HL-60/S4 treated with phorbol 12-myristate 13-acetate at 8.2 ng/mL for 4 days and 3 days (cell line): ENCODE measurements at regions not wholly inside any gene's neighbourhood (a gene's known extent, or its start where the extent isn't known, plus 50 kb on each side); places are given as distances from the start of the nearest gene placed in this dataset.

Source experiments
- in situ Hi-C: fragments of 300-500 bp; cut with MboI; formaldehyde crosslinking; loops from 2 replicates; pipeline ENCODE4 v1.15.0; 2022; ENCODE audit warnings: low sequenced_read_pairs

DNA sequence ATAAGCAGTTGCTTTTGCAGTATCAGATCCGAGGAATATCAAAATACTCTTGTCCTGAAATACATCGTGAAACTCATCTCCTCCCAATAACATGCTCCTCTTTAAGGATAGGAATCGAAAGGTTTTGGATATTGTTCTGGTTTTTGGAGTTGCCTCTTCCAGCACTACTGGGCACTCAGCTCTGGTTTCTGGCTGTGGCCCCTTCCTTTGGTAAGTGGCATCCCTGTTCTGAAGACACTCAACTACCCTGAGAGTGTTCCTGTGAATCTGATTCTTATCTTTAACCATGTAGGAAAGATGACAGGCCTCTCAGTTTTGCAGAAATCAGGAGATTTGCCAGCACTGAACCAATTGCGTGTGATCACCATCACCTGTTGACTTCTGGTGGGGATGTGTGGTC is 327.5 kb upstream of the TBL1XR1 start:
- in situ Hi-C loops: no loop called here

DNA sequence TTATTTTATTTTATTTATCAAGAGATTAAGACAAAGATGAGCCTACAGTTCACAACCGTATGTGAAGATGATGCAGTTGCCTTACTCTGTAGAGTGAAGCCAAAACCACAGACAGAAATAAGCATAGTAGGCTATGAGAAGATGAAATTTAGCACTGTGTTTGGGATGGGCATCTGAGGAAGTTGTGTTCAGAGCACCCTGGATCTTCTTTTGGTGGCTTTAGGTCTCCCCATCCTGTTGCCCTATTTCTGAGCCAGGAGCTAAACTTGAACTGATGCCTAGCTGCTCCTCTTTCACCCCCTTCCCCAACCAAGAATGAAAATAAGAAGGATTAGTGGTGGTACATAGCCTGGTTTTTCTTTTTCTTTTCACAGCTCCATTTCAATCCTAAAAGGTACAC is 328.1 kb upstream of the TBL1XR1 start:
- in situ Hi-C loops: no loop called here

DNA sequence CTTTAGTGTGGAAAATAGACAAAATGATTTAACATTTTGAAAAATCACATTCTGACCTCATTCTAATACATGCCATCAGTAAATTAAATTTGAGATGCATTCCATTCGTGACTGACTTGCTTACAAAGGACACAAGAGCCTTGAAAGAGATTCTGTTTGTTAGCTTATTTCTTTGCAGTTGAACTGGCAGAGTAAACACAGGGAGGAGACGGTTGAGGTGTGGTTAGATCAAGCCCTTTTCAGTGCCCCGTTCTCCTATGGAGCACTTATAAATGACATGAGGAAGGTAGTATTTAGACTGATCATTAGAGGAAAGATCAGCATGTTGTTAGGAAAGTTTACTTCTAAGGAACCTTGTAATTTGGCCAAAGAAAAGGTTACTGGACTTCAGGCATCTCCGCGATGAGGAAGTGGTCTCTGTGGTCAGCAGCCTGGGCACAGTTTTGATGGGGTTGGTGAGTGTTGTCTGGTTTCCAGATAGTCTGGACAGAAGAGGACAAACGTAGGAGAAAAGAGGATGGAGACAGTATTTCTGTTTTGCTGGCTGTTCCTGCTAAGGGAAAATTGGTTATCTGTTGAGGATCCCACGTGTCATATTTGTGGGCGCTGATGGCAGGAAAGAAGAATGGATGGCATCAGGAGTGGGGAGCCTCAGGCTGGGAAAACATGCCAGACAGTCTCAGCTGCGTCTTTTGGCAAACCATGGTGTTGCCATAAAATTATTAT is 328.9 kb upstream of the TBL1XR1 start:
- in situ Hi-C loops: no loop called here

DNA sequence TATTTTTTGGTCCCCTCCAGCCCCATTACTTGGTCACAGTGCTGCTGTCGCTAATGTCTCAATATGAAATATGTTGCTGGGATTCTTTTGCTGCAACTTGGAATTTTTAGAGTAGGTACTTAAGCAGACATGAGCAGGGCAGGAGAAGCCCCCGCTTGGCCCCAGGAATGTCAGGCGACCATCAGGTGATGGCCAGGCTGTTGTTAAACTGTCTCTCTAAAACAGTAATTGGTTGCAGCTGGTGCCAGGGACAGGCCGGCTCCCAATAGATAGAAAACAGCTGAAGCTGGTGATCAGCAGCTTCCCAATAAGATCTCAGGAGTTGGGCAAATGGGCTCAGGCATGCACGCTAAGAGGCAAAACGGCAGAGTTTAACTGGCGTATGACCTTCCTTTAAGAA is 329.9 kb upstream of the TBL1XR1 start:
- in situ Hi-C loops: no loop called here

DNA sequence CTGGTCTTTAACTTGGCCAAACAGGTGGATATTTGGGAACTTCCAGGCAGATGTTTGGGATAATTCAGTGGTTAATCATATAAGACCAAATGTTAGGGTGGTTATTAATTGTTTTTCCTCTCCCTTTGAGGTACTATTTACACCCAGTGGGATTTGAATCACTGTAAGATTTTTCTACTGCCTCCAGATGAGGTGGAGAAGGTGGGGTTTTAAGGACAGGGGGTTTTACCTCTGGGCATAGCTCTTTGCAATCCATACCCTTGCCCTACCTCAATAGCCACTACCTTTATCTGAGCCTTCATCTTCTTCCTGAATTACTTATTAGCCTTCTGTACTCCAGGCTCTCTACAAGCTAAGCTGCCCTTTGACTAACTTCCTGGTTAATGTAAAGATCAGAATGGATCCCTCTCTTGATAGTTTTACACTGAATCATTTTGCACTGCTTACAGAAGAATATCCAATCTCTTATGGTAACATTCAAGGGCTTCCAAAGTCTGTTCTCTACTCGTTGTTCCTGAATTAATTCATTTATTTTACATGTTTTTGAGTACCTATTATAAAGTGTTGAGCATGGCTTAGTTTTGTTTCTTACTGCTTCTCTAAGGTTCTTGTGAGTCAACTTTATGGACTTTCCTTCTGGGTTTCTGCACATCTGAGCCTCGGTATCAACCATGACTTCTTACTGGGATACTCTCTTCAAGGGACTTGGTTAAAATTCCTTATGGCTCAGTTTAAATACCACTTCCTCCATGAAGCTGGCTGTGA is 331.2 kb upstream of the TBL1XR1 start:
- in situ Hi-C loops: no loop called here

DNA sequence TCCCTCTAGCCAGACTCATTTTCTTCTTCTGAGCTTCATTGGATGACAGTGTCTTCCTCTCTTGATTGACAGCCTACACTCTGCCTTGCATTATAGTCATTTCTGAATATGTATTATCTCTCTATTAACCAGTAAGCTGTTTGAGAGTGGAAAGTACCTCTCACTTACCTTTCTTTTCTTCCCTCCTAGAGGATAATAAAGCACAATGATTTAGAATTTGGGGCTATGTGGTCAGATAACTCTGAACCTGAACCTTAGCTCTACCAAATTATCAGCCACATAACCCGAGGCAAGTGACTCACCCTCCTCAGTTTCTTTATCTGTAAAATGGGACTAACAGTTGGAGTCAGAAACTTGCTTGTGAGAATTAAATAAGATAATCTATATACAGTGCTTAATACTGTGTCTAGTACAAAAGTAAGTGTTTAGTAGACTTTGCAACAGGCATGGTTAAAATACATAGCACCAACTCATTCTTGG is 331.8 kb upstream of the TBL1XR1 start:
- in situ Hi-C loops: no loop called here

DNA sequence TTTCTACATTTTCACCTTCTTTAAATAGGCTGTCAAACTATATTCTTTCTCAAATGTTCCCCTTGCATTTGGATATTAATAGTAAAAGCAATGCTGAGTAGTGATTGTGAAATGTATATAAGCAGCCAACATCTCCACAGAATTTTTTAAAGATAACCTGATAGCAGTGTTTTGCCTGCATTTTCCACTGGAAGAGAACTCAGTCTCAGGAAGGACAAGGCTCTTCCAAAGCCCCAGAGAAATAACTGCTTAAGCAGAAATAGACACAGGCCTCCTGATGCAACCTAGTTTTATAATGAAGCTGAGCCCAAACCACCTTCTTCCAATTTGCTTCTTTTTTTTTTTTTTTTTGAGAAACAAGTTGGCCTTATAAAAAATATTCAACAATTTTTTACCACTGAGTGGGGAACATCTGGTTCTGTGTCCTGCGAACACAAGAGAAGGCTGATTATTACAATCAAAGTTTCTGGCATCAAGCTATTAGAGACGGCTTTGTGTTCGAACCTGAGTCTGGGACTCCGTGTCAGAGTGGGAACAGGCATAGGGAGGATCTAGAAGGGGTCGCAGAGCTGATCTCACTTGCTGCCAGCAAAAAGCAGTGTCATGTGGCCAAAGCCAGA is 332.5 kb upstream of the TBL1XR1 start:
- in situ Hi-C loops: no loop called here

DNA sequence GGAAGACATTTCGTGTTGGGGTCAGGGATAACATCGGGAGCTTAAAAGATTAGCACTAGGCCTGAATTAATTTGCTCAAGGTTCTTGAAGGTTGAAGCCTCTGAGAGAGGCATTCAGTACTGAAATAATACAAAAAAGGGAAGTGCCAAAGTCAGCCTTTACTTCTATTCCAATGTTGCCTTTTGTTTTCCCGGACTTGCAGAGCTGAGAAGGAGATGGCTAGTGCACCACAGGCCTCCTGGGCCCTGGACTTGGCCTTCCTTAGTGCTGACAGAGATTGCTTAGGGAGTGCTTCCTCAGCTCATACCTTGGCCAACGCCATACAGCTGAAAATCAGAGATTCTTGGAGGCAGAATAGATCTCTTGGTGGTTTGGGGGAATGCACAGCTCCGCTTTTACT is 333.6 kb upstream of the TBL1XR1 start:
- in situ Hi-C loops: no loop called here

DNA sequence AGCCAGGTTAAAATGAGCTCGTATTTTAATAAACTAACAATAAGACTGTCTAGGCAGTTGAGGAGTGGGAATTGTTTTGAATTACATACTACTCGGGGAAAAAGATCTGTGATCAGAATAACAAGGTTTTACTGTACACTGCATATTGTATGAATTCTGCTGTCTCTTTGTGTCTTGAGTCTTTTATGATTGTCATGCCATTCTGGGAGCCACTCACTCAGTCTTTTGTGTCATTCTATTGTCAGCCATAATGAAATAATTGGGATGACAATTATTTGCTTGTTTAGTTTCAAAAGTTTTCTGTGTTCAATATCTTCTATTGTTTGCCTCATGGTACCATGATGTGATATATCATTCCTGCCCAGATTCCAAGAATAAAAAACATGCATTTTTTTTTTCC is 339.6 kb upstream of the TBL1XR1 start:
- in situ Hi-C loops: no loop called here

DNA sequence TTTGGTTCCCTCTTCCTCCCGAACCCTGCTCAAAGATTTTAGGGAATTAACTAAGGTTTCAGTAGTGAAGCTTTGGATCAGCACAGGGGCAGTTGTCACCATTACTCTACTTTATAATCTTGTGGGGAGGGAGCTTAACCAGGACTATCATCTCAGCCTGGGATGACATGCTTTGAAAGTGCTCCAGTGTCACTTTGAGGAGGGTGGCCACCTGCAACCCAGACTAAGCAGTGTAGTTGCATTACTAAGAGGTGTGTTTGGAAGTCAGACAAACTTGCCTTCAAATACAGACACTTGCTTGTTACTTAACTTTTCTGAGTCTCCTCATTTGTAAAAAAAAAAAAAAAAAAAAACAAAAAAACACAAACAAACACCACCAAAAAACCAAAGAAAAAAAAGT is 340.3 kb upstream of the TBL1XR1 start:
- in situ Hi-C loops: no loop called here

DNA sequence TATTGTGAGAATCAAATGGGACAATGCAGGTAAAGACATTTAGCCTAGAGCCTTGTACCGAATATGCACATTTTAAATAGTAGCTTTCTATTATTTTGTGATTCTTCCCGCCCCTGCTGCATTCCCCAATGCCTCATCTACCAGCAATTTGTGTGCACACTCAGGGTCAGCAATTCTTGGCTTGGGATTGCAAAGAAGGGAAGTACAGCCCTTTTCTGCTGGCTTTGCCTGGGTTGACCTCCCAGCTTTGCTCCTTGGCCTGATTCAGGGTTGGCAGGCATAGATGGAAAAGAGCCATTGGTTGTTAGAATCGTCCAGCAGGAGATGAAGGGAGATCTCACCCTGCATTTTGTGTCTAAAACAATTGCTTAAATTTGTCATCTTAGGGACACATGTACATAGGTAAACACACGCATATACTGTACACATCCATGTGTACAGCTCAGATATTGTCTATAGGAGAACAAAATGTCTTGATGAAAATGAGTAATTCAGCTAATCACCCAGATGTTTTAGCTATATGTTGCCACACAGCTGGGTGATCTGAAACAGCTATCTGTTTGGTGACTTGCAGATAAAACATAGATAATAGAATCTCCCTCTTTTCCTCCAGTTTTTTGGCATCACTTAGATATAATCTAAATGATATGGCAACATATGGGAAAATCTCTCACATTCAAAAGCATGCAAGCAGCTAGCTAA is 340.9 kb upstream of the TBL1XR1 start:
- in situ Hi-C loops: no loop called here

DNA sequence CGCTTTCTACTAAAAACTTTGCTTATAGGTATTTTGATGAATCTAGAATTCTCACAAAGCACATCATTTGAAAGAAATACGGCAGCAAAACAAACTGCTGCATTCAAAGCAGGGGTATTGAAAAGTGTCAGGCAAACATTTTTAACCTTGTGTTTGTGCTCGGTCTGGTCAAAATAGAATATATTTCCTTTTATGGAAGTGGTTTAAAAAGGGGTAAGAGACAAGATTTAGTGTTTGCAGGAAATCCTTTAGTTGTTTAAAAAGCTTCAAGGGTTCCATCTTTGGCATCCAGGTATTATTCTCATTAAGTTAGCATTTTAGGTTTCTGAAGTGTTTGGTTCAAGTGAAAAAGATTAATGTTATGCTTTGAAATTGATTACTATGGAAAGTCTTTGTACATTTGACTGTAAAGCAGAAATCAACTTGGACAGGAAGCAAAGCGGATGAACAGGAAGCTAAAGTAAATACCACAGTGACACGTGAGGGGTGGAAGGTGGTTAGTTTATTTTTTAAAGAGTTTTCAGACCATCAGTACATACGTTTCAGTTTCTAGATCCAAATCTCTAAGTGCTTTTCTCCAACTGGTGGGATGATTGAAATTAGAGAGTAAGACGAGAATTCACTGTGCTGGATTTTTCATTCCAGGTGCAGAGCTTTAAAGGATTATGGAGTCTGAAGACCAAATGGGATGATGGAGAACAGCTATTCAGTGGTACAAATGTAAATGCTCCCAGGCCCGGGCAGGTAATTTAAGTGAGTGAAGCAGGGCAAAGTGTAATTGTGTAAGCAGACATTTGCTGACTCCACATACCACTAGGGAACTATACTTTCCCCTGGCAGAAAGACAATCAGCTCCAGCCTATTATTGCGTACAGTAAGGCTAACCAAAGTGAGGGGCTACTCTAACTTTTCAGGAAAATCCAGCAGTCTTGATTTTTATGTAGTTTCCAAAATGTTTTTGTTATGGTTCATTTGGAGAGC is 341.8 kb upstream of the TBL1XR1 start:
- in situ Hi-C loops: no loop called here

DNA sequence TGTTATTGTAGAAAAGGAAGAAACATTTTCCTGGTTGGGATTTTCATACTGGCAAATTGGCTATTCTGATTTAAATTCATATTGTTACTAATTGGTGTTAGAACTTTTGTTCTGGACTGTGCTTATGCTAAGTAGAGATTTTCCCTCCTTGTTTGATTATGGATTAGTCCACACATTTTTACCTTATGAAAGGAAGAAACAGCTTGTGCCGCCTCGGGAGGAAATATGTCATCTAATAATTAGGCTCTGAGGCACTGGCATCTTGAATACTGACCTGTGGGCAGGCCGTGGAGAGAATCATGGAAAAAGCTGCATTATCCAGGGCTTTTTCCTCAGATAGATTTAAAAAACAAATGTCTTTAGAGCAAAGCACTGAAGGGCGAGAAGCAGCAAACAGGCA is 344.3 kb upstream of the TBL1XR1 start:
- in situ Hi-C loops: no loop called here

DNA sequence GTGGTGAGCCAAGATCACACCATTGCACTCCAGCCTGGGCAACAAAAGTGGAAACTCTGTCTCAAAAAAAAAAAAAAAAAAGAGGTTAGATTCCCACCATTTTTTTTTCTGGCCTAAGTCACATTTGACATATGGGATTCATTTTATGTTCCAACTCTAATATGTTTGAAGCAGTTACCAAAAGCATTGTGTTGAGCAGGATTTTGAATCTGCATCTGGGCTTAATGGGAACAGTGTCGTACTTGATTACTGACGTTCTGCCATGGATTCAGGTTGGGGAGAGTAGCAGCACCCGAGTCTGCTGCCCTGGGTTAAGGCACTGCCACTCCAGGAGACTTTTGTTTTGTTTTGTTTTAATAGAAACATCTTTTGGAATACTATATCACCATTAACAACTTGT is 348.7 kb upstream of the TBL1XR1 start:
- in situ Hi-C loops: no loop called here

DNA sequence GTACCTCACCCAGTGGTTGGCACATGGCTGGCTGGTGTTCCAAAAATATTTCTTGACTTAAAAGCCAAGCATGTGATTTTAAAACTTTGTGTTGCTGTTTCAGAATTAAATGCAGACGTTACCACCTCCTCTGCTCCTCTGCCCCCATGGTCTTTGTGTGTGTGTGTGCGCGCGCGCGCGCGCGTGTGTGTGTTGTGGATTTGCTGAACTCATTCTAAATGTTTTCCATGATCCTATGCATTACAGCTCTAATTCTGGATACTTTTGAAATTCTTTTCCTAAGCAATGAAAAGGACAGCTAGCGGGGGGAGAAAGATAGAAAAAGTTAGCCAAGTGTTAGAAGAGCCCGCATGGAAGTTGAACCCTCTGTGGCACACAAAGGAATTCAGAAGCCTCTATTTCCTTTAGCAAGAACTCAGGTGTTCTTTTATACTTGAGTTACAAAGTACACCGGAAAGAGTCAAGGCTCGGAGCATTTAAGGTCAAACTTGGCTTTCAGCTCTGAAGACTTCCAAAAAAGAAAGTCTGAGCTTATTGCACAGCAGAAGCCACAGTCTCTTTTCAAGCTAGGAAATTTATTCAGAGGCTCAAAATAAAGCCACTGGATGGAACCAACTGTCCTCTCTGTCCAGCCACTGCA is 350.5 kb upstream of the TBL1XR1 start:
- in situ Hi-C loops: no loop called here

DNA sequence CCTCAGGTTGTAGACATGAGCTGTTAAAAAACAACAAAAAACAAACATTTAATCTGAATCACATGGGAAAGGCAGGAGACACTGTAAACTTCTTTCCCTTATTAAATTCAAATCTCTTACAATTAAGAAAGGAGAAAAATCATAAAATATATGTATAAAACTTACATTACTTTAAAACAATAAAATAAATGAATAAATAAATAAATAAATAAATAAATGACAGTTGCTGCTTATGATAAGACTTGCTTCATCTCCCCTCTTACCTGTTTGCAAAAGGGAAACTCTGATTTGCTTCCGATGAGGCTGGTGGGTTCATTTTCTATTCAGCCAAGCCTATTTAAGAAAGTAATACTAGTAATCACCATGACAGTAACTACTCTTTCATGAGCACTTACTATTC is 353.4 kb upstream of the TBL1XR1 start:
- in situ Hi-C loops: no loop called here

DNA sequence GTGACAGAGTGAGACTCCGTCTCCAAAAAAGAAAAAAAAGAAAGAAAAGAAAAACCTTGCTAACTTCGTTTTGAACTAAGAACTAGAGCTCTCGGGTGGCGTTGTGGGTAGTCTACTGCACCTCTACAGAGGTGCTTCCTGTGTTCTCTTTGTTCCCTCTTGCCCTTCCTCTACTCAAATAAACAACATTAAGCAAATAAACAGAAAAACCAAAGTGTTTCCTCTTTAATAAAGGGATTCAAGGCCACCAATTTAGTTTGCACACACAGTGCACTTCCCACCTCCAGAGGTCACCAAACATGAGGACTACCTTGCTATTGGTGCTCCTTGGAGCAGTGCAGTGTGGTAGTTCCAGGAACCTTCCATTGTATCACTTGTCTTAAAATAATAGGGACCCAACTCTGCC is 354.2 kb upstream of the TBL1XR1 start:
- in situ Hi-C loops: no loop called here

DNA sequence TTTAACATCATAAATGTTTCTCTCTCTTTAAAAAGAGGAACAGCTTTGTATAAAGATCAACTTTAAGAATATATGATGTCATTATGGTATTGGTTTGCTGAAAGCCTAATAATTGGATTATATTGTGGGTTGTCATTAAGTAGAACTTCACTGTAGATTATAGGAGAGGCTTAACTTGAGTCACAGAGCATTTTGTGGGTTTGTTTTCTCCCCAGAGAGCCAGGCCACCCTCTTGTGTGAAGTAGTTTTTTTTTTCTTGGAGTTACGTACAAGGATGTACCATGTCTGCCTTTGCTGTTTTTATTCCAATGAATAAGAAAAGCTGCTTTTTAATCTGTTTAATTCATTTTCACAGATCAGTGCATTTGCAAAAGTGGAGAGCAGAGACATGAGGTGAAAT is 354.8 kb upstream of the TBL1XR1 start:
- in situ Hi-C loops: no loop called here

DNA sequence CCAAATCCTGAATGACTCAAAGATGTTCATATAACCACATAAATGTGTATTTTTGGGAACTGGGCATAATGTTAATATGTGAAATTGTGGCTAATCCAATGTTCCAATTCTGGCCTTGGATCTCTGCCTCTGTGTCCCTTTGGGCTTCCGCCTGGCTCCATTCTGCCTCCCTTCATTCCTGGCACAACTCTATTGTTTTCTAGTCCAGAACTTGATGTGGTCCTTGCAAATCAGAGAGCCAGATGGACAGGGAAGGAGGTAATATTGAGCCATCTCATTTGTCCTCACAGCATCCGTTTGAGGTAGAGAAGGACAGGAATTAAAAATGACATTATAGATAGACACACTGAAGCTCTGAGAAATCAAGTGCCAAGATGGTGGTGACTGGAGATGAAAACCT is 355.7 kb upstream of the TBL1XR1 start:
- in situ Hi-C loops: no loop called here

DNA sequence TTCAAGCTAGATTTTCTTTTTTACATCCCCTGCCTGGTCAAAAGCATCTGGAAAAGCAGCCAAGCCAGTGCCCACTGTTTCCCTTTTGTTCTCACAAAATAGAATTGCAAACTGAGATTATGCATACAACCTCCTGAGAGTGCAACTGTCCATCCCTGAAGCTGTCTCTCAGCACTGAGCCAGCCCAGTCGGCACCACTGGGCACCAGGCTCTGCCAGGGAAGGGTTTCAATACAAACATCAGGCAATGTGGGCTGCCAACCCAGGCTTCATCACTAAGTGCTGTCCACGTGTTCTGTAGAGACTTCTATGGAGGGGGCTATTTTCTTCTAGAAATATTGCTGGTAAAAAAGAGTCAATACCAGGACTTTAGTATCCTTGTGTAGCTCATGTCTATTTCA is 356.3 kb upstream of the TBL1XR1 start:
- in situ Hi-C loops: no loop called here
